HG03064 (cell line): ENCODE measurements at regions not wholly inside any gene's neighbourhood (a gene's known extent, or its start where the extent isn't known, plus 50 kb on each side); places are given as distances from the start of the nearest gene placed in this dataset.
"Not testable (repeated sequence)": the region's sequence is repeated elsewhere in the genome, so short reads cannot be mapped to it uniquely, and the experiment has no call there.

Experiments used
- ATAC-seq: cut with Tn5 transposase; IDR thresholded peaks from one replicate; pipeline ENCODE4 v1.9.1; 2021; ENCODE audit warnings: low read depth; ENCODE audit not compliant: unreplicated experiment

DNA sequence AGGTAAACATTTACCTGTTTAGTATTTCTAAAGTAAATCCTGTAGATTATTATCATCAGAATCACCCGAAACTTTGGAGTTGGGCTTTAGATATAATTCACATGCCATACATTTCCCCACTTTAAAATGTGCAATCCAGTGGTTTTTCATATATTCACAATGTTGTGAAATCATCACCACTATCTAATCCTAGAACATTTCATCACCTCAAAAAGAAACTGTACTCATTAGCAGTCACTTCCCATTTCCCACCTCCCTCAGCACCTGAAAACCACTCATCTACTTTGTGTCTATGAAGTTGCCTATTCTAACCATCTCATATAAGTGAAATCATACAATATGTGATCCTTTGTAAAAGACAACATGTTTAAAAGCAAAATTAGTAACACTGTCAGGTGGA lies 182.6 kb downstream of the FZD1 start:
- ATAC-seq: no peak

DNA sequence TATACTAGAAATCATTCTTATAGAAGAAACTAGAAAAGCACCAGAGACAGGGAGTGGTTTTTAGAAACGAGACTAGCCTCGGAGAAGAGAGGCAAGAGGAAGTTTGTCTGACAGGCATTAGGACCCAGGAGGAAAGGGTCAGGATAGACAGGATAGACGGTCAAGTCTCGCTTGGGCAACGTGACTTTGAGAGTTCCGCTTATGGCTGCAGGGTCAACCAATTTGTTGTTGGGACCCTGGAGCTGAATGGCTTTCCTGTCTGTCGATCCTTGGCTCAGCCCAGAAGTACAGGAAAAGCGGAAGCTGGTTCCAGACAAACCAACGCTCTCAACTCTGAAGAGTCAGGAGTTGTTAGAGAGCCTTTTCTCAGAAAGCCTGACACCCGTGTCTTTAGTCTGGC lies 191.2 kb downstream of the FZD1 start:
- no peak for ATAC-seq

DNA sequence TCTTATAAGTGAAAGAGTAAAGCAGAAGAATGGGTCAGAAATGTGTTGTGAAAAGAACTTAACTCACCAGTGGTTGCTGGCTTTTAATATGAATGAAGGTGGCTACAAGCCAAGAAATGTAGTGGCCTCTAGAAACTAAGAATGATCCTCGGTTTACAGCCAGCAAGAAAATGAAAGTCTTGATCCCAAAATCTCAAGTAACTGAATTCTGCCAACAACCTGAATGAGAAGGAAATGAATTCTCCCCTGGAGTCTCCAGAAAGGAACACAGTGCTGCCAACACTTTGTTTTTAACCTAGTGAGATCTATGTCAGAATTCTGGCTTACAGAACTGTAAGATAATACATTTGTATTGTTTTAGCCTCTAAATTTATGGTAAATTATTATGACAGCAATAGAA lies 193.0 kb downstream of the FZD1 start:
- ATAC-seq: no peak

DNA sequence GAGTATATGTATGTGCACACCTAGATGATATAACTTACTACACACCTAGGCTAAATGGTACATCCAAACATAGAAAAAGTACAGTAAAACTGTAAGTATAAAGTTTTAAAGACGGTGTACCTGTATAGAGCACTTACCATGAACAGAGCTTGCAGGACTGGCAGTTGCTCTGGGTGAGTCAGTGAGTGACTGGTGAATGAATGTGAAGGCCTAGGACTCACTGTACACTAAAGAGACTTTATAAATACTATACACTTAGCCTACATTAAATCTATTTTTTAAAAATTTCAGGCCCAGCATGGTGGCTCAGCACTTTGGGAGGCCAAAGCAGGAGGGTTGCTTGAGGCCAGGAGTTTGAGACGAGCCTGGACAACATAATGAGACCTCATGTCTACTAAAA lies 195.3 kb downstream of the FZD1 start:
- ATAC-seq: no peak

DNA sequence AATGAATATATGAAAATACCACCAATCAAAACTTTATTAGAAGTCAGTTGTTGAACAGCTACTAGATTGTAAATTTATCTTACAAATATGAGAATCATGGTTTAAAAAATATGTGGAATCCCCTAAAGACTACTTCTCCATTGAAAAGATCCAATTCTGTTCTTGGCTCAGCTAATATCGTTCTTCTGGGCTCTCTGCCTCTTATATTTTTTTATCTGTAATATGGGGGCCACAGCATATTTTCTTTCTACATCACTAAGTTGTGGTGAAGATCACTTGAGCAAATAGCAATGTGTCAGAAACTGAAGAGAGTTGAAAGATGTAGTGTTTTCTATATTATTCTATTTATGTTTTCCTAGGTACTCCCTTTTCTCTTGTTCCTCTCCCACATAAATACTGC lies 198.1 kb downstream of the FZD1 start:
- ATAC-seq: no peak

DNA sequence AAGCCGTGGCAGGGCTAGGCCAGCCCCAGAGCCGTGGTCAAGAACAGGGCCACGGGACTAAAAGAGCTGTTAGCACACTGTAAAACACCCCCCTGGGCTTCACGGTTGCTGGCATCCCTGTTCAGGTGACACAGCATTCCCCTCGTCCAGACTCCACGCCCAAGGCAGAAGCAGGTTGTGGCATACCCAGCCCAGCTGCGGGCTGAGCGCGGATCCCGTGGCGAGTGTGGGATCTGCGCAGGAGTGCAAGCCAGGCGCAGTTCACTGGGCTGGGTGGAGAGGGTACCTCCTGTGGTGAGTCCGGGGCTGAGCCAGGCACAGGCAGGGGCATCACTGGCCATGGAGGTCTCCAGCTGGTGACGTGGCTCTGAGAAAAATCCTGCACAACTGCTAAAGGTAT lies 199.1 kb downstream of the FZD1 start:
- no peak for ATAC-seq

DNA sequence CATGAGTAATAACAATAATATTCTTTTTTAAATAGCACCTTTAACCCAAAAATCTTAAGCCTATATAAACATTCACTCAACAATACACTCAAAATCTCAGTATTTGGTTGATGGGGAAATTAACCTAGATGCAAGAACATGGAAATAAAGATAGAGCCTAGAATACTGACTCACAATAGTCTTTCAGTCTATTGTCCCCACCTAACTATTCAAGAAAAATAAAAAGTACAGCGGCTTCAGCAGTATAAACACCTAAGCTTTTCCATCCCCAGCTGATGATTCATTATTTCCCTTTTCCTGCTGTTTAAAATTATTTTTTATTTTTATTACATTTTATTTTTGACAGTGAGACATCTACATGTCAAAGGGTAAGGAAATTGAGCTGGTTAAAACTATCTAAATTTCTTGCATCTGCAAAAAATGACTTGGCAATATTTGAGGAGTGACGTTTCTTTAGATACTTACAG lies 201.4 kb downstream of the FZD1 start:
- ATAC-seq: no peak

DNA sequence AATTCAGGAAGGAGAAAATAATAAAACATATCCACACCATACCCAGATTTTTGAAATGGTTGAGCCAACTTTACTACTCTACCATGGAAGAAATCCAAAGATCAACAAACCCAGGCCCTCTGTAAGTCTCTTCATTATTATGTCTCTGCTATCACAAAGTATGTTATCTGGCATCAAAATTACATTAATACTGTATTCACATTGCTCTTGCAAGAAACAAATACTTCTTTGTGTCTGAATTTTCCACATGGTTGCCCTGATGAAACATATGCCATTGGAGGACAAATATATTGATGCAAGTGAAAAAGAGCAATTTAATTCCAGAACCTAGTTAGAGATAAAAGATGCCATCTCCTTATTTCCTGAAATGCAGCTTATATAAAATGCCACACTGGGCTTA lies 204.0 kb downstream of the FZD1 start:
- no peak for ATAC-seq

DNA sequence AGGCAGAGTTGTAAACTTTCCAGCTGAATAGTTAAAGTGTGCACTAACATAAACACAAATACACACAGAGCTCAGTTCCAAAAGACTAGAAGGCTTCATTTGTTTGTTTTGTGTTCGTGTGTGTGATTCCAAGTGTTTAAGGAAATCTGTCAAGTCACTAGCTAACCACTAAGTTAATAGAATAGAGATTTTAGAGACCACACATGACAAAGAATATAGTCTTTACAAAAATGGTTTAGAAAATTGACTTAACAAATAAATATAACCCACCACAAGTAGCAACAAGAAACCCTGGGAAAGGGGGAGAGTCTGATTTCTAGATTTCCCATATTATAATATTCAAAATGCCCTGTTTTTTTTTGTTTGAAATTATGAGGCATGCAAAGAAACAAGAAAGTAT lies 209.4 kb downstream of the FZD1 start:
- ATAC-seq: no peak

DNA sequence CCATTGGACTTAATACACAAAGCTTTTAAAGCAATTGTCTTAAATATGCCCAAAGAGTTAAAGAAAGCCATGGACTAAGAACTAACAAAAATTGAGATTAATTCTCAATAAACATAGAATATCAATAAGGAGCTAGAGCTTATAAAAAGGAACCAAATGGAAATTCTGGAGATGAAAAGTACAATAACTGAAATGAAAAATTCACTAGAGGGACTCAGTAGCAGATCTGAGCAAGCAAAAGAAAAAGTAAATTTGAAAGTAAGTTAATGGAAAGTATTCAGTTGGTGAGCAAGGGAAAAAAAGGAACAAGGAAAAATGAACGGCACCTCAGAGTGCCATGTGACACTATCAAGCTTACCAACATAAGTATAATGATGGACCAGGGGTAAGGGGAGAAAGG lies 209.8 kb downstream of the FZD1 start:
- no peak for ATAC-seq

DNA sequence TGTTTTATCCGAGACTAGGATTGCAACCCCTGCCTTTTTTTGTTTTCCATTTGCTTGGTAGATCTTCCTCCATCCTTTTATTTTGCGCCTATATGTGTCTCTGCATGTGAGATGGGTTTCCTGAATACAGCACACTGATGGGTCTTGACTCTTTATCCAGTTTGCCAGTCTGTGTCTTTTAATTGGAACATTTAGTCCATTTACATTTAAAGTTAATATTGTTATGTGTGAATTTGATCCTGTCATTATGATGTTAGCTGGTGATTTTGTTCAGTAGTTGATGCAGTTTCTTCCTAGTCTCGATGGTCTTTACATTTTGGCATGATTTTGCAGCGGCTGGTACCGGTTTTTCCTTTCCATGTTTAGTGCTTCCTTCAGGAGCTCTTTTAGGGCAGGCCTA lies 216.2 kb downstream of the FZD1 start:
- ATAC-seq: not testable (repeated sequence)

DNA sequence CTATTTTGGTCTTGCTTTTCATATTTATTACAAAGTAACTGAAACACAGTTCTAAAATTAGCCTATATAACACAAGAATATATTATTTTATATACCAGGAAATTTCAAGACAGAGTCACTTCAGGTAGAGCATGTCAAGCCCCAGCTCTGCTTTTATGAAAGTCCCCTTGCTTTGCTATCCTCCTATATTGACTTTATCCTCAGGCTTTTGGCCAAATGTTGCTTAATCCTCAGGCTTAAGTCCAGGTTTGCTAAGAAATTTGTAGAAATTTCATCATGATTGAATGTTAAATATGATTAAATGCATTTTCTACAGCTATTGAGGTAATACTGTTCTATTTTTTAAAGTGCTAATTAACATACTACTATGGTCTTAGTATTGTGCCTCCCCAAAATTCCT lies 227.6 kb downstream of the FZD1 start:
- ATAC-seq: no peak

DNA sequence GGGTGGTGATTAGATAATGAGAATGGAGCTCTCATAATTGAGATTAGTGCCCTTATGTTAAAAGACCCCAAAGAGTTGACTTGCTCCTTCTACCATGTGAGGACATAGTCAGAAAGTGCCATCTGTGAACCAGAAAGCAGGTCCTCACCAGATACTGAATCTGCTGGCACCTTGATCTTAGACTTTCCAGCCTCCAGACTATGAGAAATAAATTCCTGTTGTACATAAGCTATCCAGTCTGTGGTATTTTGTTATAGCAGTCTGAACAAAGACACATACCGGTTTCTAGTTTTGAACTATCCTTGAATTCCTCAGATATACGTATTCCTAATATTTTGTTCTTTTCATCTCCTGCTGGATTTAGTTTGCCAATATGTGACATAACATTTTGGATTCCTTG lies 228.1 kb downstream of the FZD1 start:
- ATAC-seq: no peak

DNA sequence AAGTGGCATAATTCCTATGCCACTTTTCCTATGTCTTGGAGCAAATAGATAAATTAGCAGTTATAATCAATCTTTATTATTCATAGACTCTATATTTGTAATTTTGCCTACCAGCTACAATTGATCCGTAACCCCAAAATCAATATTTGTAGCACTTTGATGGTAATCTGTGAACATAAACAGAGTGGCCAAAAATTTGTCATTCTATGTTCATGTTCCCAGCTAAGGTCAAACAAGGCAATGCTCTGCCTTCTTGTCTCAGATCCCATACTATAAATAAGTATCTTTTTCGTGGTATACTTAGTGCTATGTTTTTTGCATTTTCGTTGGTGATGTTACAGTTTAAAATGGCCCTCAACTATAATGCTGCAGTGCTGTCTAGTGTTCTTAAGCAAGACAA lies 228.5 kb downstream of the FZD1 start:
- ATAC-seq: no peak

DNA sequence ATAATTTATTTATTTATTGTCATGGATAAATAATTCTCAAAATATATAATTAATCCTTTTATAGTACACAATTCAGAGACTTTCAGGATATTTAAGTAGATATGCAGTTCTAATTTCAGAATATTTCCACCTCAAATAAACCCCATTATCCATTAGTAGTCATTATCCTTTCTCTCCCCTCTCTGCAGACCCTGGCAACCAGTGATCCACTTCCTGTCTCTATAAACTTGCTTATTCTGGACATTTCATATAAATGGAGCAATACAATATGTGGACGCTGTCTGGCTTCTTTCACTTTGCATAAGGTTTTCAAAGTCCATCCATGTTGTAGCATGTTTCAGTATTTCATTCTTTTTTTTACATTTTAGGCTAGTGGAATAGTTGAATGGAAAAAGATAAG lies 230.2 kb downstream of the FZD1 start:
- no peak for ATAC-seq

DNA sequence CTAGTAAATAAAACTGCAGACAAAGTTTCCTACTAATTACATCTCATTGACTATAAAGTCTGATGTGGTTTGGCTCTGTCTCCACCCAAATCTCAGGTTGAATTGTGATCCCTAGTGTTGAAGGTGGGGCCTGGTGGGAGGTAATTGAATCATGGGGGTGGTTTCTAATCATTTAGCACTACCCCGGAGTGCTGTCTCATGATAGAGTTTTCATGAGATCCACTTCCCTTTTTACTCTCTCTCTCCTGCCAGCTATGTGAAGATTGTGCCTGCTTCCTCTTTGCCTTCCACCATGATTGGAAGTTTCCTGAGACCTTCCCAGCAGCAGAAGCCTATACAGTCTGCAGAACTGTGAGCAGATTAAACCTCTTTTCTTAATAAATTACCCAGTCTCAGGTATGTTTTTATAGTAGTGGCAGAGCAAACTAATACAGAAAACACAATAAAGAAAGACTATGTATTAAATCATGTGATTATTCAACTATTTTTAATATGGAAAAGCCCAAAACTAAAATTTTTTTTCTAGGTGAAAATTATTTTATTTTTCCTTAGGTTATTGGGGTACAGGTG lies 232.1 kb downstream of the FZD1 start:
- ATAC-seq: no peak

DNA sequence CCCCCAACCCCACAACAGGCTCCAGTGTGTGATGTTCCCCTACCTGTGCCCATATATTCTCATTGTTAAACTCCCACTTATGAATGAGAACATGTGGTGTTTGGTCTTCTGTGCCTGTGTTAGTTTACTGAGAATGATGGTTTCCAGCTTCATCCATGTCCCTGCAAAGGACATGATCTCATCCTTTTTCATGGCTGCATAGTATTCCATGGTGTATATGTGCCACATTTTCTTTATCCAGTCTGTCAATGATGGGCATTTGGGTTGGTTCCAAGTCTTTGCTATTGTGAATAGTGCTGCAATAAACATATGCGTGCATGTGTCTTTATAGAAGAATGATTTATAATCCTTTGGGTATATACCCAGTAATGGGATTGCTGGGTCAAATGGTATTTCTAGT lies 233.0 kb downstream of the FZD1 start:
- ATAC-seq: not testable (repeated sequence)

DNA sequence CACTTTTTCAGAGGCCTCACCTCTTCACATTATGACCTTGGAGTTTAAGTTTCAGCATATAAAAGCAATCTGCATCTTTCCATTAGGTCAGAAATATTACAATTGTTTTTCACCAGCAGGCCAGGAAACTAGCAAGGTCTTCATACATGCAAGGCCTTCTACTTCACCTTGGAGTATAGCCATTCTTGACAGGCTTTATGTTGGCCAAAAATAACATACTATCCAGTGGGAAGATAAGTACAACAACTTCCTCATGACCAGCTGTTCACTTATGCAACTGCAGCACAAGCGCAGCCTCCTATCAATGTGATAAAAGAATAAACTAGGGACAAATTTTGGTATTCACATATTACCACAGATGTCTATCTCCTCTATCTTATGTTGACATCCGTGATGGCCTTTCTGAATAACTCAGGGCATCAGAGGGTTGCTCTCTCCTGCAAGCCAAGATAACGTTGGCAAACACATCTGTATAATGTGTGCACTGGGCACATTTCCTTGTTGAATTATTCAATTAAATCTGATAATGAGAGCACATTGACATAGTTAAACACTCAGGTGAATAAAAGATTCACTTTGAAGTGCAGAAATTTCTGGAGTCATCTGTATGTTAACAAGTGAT lies 239.8 kb downstream of the FZD1 start:
- no peak for ATAC-seq

DNA sequence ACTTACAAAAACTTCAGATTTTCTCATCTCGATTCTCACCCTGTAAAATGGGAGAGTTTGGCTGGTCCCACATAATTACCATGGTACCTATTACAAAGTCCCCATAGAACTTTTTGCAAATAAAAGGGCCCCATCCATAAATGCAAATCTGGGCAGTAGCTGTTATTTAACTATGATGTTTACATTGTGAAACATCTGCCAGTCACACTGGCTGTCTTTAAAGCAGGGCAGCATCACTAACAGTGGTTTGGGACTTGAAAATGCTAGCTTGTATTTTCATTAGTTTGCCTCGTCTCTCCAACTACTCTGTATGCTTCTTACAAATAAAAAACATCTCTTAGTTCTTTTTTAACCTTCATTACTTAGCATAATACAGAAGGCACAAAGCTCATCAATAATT lies 240.7 kb downstream of the FZD1 start:
- ATAC-seq: no peak

DNA sequence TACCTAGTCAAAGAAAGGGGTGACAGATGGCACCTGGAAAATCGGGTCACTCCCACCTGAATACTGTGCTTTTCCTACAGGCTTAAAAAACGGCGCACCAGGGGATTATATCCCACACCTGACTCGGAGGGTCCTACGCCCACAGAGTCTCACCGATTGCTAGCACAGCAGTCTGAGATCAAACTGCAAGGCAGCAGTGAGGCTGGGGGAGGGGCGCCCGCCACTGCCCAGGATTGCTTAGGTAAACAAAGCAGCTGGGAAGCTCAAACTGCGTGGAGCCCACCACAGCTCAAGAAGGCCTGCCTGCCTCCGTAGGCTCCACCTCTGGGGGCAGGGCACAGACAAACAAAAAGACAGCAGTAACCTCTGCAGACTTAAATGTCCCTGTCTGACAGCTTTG lies 242.7 kb downstream of the FZD1 start:
- not testable (repeated sequence) for ATAC-seq

DNA sequence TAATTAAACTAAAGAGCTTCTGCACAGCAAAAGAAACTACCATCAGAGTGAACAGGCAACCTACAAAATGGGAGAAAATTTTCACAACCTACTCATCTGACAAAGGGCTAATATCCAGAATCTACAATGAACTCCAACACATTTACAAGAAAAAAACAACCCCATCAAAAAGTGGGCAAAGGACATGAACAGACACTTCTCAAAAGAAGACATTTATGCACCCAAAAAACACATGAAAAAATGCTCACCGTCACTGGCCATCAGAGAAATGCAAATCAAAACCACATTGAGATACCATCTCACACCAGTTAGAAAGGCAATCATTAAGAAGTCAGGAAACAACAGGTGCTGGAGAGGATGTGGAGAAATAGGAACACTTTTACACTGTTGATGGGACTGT lies 247.6 kb downstream of the FZD1 start:
- ATAC-seq: not testable (repeated sequence)

DNA sequence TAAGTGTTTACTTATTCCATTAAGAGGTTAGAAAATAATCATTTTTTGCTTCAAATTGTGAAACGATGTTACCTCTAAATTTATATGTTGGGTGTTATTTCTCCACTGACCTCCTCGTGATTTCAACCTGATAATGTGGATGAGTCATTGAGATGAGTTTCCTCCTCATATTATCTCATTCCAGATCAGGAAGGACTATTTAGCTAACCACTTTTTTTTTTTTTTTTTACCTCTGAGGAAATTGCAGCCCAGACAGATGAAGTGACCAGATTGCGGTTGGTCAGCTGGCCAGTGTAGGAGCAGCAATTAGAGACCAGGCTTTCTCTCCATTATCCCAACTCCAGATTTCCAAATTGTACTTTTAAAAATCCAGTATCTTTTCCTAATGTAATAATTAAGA lies 248.7 kb downstream of the FZD1 start:
- no peak for ATAC-seq

DNA sequence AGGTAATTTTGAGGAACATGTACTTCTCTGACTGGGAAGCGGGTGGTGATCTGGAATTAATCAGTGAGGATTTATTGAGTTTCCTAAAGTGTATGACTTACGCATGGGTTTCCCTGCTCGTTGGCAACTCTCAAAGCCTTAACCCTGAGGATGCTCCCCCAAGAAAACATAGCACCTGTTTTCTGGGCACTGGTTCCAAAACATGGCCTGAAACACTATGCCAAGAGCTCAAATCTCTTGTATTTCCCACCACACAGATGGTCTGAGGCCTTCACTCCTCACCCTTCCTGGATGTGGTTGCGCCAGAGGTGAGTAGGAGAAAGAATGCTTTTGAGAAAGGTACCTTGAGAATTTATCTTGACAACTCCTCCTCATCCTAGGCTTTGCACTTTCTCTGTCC lies 250.4 kb downstream of the FZD1 start:
- no peak for ATAC-seq
